GM20000 (cell line): ENCODE measurements at regions not wholly inside any gene's neighbourhood (a gene's known extent, or its start where the extent isn't known, plus 50 kb on each side); places are given as distances from the start of the nearest gene placed in this dataset.

Experiments
- DNase-seq: peaks from one replicate; pipeline ENCODE4 v3.0.0; 2012; ENCODE audit warnings: low spot score
- CTCF ChIP-seq: IDR thresholded peaks from 2 replicates; pipeline ENCODE4 v1.5.1; 2012; ENCODE audit warnings: mild to moderate bottlenecking, control low read depth; ENCODE audit errors: extremely low read depth, missing control alignments

- DNase-seq = no peak
- TF ChIP-seq CTCF = no peak
These were observed 571.6 kb downstream of the UQCRFS1 start for GRCh38 chr19:28641395-28641794.

- DNase-seq = no peak
- no peak for TF ChIP-seq CTCF
These were observed 572.4 kb downstream of the UQCRFS1 start for GRCh38 chr19:28640506-28640905.

- no peak for DNase-seq
- TF ChIP-seq CTCF = no peak
These were observed 574.5 kb downstream of the UQCRFS1 start for GRCh38 chr19:28638445-28638844.

GRCh38 chr19:28636706-28637105 lies 576.2 kb downstream of the UQCRFS1 start:
- no peak for DNase-seq

GRCh38 chr19:28636016-28636629 lies 576.8 kb downstream of the UQCRFS1 start:
- no peak for TF ChIP-seq CTCF
- no peak for DNase-seq

More at GRCh38 chr19:28636706-28637105, 576.2 kb downstream of the UQCRFS1 start:
- no peak for TF ChIP-seq CTCF

- TF ChIP-seq CTCF = no peak
- no peak for DNase-seq
These were observed 578.1 kb downstream of the UQCRFS1 start for GRCh38 chr19:28634837-28635236.

GRCh38 chr19:28634019-28634328 lies 579.0 kb downstream of the UQCRFS1 start:
- TF ChIP-seq CTCF = no peak
- no peak for DNase-seq
